Caco-2 (cell line): ENCODE measurements at regions not wholly inside any gene's neighbourhood (a gene's known extent, or its start where the extent isn't known, plus 50 kb on each side); places are given as distances from the start of the nearest gene placed in this dataset.

Source experiments
- BruUV-seq: library from RNA; stranded (reverse); fragments of 400-500 nt; replicated peaks from 2 replicates; lab custom pipeline; 2021; lab: Mats Ljungman, UMichigan
- CTCF ChIA-PET: fragments of 300-600 bp; sonication (Branson Sonifier 250); formaldehyde crosslinking; loops from one replicate; lab custom pipeline; 2022; ENCODE audit warnings: antibody characterized with exemption; lab: Charles Lee
- POLR2A ChIA-PET: fragments of 300-600 bp; sonication (Branson Sonifier 250); formaldehyde crosslinking; loops from one replicate; lab custom pipeline; 2022; ENCODE audit warnings: antibody characterized with exemption; lab: Charles Lee
- DNase-seq, 2 experiments: peaks; one replicate each; pipeline versions ENCODE4 v3.0.0 to v3.0.0-alpha.2; 2020 to 2022
- H3K27me3 ChIP-seq: replicated peaks from 2 replicates; pipeline ENCODE4 v1.6.0; 2011; ENCODE audit warnings: low read length; ENCODE audit not compliant: control insufficient read depth, insufficient read depth
- H3K36me3 ChIP-seq: 2 replicates; pipeline ENCODE4 v1.5.1; 2011; ENCODE audit warnings: low read length; ENCODE audit not compliant: control insufficient read depth, insufficient read depth
- H3K4me1 ChIP-seq: fragments of 250-450 bp; sonication (Bioruptor Pico); 2 replicates; pipeline ENCODE4 v1.5.1; 2020; ENCODE audit warnings: mild to moderate bottlenecking
- H3K4me3 ChIP-seq: 2 replicates; pipeline ENCODE4 v1.5.1; 2011; ENCODE audit warnings: low read depth, mild to moderate bottlenecking, control low read depth, low read length
- H3K9me3 ChIP-seq: fragments of 250-450 bp; sonication (Bioruptor Pico); 2 replicates; pipeline ENCODE4 v1.5.1; 2020; ENCODE audit warnings: mild to moderate bottlenecking, moderate library complexity
- H3K27ac Mint-ChIP-seq: one replicate; pipeline ENCODE4 v1.8.0; 2022; ENCODE audit warnings: mixed read lengths; ENCODE audit not compliant: unreplicated experiment
- H3K27me3 Mint-ChIP-seq: one replicate; pipeline ENCODE4 v1.8.0; 2022; ENCODE audit warnings: mixed read lengths; ENCODE audit not compliant: insufficient read depth, unreplicated experiment
- H3K36me3 Mint-ChIP-seq: one replicate; pipeline ENCODE4 v1.8.0; 2022; ENCODE audit warnings: mild to moderate bottlenecking, mixed read lengths; ENCODE audit not compliant: insufficient read depth, unreplicated experiment
- H3K4me1 Mint-ChIP-seq: one replicate; pipeline ENCODE4 v1.8.0; 2022; ENCODE audit warnings: low read depth, mixed read lengths; ENCODE audit not compliant: unreplicated experiment
- H3K4me3 Mint-ChIP-seq: one replicate; pipeline ENCODE4 v1.8.0; 2022; ENCODE audit warnings: mild to moderate bottlenecking, moderate library complexity, mixed read lengths; ENCODE audit not compliant: unreplicated experiment
- H3K9me3 Mint-ChIP-seq: one replicate; pipeline ENCODE4 v1.8.0; 2022; ENCODE audit warnings: mixed read lengths; ENCODE audit not compliant: unreplicated experiment
- intact Hi-C: fragments of 100-400 bp; cut with micrococcal nuclease; formaldehyde crosslinking; loops from one replicate; pipeline ENCODE4 v1.10.0; 2022; ENCODE audit not compliant: unreplicated experiment
- TF ChIP-seq, protein P1 (sequence below), 2 experiments: fragments of 200-600 bp in 1 of 2; IDR thresholded peaks; 1 replicate in 1 of 2; 2 replicates in 1 of 2; pipeline versions ENCODE4 v1.5.1 to v1.8.0; 2011 to 2022; ENCODE audit warnings: antibody characterized with exemption in 1 of 2, control low read depth in 1 of 2, inconsistent platforms in 1 of 2, low read depth in 1 of 2, low read length in 1 of 2, mild to moderate bottlenecking in 1 of 2, moderate library complexity in 1 of 2; ENCODE audit not compliant: insufficient read depth in 1 of 2, severe bottlenecking in 1 of 2, unreplicated experiment in 1 of 2

DNA sequence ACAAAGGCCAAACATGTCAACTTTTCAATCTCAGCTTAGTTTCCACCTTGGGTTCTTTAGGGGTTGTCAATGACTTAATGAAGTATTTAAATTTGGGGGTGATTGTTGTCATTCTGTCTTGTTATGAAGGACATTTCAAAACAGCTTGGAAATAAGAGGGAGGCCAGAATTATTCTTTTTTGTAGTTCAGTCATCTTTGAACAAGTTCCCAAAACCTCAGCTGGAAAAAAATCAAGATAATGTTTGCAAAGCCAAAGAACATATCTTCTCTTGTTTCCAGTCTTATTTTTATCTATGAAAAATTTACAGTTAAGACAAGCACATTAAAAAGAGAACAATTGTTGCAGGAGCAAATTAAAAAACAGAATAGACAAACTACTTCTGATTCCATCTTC, 612.8 kb downstream of the INSC start:
- Histone ChIP-seq H3K9me3 (no peaks in the 10 kb centered on the region), H3K27me3 (no peaks in the 10 kb centered on the region), H3K4me1 (no peaks in the 10 kb centered on the region), H3K4me3 (no peak overlapping the region), H3K36me3 (no peaks in the 10 kb centered on the region)
- TF ChIP-seq, protein P1, sequence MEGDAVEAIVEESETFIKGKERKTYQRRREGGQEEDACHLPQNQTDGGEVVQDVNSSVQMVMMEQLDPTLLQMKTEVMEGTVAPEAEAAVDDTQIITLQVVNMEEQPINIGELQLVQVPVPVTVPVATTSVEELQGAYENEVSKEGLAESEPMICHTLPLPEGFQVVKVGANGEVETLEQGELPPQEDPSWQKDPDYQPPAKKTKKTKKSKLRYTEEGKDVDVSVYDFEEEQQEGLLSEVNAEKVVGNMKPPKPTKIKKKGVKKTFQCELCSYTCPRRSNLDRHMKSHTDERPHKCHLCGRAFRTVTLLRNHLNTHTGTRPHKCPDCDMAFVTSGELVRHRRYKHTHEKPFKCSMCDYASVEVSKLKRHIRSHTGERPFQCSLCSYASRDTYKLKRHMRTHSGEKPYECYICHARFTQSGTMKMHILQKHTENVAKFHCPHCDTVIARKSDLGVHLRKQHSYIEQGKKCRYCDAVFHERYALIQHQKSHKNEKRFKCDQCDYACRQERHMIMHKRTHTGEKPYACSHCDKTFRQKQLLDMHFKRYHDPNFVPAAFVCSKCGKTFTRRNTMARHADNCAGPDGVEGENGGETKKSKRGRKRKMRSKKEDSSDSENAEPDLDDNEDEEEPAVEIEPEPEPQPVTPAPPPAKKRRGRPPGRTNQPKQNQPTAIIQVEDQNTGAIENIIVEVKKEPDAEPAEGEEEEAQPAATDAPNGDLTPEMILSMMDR (IDR thresholded peaks at IDR 0.05; ENCODE audit: insufficient read depth in 1 of 2, low read depth in 1 of 2, low read length in 1 of 2, severe bottlenecking in 1 of 2, unreplicated experiment in 1 of 2) = no peak
- CTCF ChIA-PET = no interaction called here
- Mint-ChIP-seq H3K27ac (no peak overlapping the region), H3K9me3 (no peaks in the 10 kb centered on the region), H3K4me3 (no peak overlapping the region), H3K36me3 (no peaks in the 10 kb centered on the region), H3K4me1 (peaks cover 8% of the 10 kb centered on the region), H3K27me3 (no peaks in the 10 kb centered on the region)
- intact Hi-C loops = no loop called here
- POLR2A ChIA-PET = no interaction called here
- no TSS peak for BruUV-seq
- no peak for DNase-seq

DNA sequence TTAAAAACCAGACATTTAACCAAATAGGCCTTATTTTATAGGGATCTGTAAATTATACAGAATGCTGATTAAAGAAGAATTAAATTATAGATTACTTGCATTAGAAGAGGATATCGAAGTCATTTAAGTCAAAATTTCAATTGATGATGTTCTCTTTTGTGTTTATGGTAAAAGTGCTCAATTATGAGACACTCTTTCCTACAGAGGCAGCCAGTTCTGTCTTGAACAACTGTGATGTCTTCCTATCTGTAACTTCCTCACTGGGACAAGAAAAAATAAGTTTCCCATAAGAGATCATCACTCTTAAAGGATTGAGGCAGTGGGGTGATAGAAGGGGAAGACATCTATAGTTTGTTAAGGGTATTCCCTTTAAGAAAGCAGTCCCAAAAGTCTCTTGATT, 613.5 kb downstream of the INSC start:
- Mint-ChIP-seq H3K9me3 (no peaks in the 10 kb centered on the region), H3K27ac (no peak overlapping the region), H3K4me3 (no peak overlapping the region), H3K27me3 (no peaks in the 10 kb centered on the region), H3K4me1 (peaks cover 8% of the 10 kb centered on the region), H3K36me3 (no peaks in the 10 kb centered on the region)
- no peaks in the 10 kb centered on the region for H3K4me1 ChIP-seq
- ChIA-PET POLR2A (no interaction called here), CTCF (no interaction called here)
- no TSS peak for BruUV-seq
- no peaks in the 10 kb centered on the region for H3K27me3 ChIP-seq
- no peaks in the 10 kb centered on the region for H3K36me3 ChIP-seq
- H3K9me3 ChIP-seq = no peaks in the 10 kb centered on the region
- DNase-seq = no peak
- no peak overlapping the region for H3K4me3 ChIP-seq
- TF ChIP-seq, protein P1 (IDR thresholded peaks at IDR 0.05; ENCODE audit: insufficient read depth in 1 of 2, low read depth in 1 of 2, low read length in 1 of 2, severe bottlenecking in 1 of 2, unreplicated experiment in 1 of 2) = no peak
- intact Hi-C loops = no loop called here

DNA sequence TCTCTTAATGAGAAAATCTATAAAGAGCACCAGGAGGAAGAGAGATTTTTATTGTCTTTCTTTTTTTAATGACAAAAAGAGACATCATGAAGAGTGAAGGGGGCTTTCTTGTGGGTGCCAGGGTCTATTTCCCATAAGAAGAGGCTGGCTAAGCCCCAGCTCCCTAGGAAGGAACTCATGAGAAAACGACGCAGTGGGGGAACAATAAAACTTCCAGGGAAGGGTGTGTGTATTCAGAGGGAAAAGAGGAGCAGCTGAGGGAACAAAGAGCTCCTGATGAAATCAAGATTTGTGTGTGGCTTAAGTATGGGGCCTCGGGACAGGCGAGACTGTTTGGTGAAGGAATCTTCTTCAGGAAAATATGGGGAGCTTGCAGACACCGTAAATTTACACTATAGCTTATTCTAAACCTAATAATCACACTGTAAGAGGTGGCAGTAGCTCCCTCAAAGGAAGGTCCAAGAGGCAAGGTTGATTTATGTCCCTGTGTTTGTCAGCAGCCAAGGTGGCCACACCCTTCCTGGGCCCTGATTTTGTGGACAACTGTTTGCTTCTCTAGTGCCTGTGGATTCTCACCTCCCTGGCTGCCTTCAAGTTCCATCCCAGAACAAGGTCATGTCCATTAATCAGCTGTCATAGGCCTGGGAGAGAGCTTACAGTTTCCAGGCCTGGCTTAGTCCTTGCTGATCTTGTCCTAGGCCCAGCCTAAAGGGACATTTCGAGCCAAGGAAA, 615.7 kb downstream of the INSC start:
- H3K27me3 Mint-ChIP-seq = no peaks in the 10 kb centered on the region
- no peak for DNase-seq
- ChIA-PET CTCF (interaction anchor here (1.5 kb wide), 1 partner anchor 89 kb away, joined by 3 read pairs; no protein-coding TSS in a partner anchor), POLR2A (no interaction called here)
- no TSS peak for BruUV-seq
- peaks cover 8% of the 10 kb centered on the region for H3K4me1 Mint-ChIP-seq
- H3K4me3 Mint-ChIP-seq = no peak overlapping the region
- Histone ChIP-seq H3K4me1 (no peaks in the 10 kb centered on the region), H3K4me3 (no peak overlapping the region), H3K36me3 (no peaks in the 10 kb centered on the region), H3K9me3 (no peaks in the 10 kb centered on the region), H3K27me3 (no peaks in the 10 kb centered on the region)
- H3K9me3 Mint-ChIP-seq = no peaks in the 10 kb centered on the region
- TF ChIP-seq, protein P1 (IDR thresholded peaks at IDR 0.05; ENCODE audit: insufficient read depth in 1 of 2, low read depth in 1 of 2, low read length in 1 of 2, severe bottlenecking in 1 of 2, unreplicated experiment in 1 of 2) = no peak
- no peaks in the 10 kb centered on the region for H3K36me3 Mint-ChIP-seq
- H3K27ac Mint-ChIP-seq = no peak overlapping the region
- intact Hi-C loops = no loop called here
